ENCODE measurements at regions not wholly inside any gene's neighbourhood (a gene's known extent, or its start where the extent isn't known, plus 50 kb on each side); places are given as distances from the start of the nearest gene placed in this dataset.

DNA sequence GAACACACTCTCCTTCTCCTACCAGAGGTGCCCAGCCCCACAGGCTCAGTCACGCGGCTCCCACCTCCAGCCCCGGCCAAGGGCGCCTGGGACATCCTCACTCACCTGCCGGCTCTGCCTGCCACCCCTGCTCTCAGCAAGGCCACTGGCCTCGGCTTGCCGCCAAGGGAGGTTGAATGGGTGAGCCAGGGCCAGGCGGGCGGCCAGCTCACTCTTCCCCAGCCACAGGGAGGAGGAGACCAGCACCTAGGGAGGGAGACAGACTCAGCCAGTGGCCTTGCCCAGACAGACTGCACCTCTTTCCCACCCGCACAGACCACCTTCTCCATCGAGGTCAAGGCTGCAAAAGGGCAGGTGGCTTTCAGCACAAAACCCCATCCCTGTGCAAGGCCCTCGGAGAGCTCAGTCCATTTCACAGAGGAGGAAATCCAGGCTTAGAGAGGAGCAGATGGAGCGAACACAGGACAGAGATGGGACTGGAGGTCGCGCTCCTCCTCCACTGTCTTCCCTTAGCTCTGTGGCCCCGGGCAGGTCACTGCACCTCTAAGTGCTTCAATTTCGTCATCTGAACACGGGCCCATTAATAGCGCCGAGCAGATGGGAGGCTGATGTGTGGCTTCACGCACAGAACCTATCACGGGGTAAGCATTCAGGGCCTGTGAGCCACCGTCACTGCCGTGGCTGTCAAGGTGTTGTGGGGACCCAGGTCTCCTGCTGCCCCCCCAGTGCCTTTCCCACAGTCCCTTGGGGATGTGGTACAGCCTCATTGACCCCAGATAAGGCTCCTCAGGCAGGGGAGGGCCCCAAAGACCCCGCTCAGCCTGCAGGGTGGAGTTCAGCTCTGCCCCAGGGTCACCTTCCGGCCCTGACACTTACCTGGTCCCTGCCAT is 56.1 kb downstream of the RMI2 start:
- DNase-seq = no peak

DNA sequence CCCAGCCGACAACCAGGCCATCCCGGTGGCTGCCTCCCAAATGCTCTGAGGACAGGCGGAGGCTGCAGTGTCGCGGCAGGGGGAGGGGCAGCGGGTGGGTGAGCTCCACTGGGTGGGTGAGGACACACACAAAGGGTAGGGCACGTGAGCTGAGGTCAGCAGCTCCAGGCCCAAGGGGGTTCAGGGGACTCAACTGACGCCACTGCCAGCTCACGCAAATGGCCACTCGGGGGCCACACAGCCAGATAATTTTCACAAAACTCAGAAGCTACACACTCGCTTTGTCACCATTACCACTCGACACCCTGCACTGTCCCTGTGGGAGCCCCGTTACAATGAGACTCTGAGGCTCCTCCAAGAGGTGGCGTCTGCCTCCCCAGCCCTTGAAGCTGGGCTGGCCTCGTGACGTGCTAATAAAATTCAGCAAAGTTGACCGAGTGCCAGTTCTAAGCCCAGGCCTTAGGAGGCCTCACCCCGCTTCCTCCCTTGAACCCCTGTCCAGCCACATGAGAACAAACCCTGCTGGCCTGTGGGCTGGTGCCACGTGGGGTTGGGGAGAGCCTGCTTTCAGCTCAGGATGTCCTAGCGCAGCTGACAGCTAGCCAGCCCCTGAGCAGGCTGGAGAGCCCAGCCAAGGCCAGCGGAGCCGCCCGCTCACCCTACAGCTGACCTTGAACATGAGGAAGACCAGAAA is 56.9 kb downstream of the RMI2 start:
- DNase-seq = no peak

GRCh38 chr16:11402745-11403533 is 57.7 kb downstream of the RMI2 start:
- DNase-seq = no peak

DNA sequence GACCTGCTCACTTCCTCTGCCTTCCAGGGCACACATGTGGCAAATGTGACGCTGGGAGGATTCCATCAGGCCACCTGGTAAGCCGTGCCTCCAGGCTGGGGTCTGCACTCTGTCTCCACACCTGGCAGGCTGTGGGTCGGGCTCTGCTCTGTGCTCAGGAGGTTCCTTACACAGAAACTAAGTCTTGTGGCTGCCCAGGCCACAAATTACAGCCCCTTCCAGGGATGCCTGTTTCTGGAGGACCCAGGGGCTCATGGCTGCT is 58.2 kb downstream of the RMI2 start:
- no peak for DNase-seq

DNA sequence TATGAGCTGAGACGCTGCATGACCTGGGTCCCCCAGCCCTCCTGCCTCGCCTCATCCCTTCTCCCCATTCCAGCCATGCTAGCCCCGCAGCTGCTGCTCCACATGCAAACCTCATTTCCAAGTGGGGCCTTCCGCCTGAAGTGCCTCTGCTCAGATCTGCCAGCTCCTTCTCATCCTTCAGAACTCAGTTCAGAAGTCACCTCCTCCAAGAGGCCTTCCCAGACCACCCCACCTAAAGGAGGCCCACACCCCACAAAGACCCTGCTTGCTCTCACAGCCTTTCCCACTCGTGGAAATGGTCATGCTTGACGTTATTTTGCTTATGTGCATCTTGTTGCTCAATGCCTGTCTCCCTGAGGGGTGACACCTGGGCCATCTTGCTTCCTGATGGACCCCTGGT is 58.7 kb downstream of the RMI2 start:
- DNase-seq = no peak

DNA sequence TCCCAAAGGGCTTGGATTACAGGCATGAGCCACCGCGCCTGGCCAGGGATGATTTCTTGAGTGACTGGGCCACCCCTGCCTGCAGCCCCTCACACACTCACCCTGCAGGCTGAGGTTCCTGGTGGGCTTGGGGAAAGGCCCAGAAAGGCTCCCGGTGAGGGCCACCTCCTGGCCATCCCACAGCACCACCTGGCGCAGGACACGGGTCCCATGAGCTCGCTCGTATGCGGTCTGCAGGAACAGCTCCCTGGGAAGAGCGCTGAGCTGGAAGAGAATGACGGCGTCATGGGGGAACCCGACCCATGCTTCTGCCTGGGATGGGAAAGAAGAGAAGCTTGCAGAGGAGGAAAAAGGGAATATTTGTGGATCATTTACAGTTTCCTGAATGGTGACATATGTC is 59.3 kb downstream of the RMI2 start:
- DNase-seq = no peak

- DNase-seq = peak in 1 of 2 experiments; percentile 31
Measured at GRCh38 chr16:11405331-11406176, 60.3 kb downstream of the RMI2 start.

DNA sequence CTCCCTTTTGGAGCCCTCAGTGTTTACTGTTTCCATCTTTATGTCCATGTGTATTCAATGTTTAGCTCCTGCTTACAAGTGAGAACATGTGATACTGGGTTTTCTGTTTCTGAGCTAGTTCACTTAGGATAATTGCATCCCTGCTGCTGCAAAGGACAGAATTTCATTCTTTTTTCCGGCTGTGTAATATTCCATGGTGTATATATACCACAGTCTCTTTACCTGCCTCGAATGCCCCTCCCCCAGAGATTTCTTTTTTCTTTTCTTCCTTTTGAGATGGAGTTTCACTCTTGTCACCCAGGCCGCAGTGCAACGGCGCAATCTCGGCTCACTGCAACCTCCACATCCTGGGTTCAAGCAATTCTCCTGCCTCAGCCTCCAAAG is 60.9 kb downstream of the RMI2 start:
- no peak for DNase-seq

DNA sequence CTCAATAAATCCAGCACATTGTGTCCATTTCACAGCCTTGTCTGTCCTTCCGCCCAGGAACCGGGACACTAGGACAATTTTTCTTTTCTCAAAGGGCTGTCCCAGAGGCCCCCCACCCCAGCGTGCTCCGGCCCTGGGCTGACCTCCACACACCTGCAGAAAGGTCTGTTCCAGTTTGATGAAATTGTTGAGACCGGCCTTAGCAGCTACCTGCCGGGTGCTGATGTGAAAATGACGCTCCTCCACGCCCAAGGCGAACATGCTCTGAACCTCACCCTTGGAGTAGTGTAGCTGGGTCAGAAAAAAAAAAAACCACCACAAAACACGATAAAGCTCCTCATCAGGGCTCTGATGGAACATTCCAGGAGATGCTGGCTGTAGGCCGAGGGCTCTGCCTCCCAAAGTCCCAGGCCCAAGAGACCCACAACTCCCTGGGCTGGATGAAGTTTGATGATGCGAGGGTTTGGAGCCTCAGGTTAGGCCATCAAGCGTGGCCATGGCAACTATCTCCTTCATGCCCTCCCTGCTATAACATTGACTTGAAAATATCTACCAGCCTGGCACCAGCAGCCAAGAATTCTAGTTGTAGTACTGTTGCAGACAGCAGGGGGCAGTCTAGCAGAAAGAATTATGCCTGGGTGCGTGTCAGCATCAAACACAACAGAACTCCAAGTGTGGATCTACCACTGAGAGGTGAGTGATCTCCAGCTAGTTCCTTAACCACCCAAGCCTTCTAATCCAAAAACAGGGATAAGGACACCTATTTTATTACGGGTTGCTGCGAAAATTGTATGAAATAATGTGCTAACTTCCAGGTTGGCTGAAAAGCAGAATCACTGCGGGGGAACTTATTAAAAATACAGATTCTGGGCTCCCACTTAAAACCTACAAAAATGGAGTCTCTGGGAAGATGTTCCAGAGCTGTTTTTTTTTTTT is 62.1 kb downstream of the RMI2 start:
- DNase-seq = peak in 1 of 2 experiments; percentile 56

DNA sequence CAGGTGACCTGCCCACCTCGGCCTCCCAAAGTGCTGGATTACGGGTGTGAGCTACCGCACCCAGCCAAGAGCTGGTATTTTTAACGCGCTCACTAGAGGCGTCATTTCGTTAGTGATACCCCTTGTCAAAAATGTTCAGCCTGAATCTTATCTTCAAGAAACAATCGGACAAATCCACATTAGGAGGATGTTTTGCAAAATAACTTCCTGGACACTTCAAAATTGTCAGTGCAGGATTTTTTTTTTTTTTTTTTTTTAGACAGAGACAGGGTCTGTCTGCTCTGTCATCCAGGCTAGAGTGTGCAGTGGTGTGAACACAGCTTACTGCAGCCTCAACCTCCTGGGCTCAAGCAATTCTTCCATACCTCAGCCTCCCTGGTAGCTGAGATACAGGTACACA is 63.0 kb downstream of the RMI2 start:
- no peak for DNase-seq

- DNase-seq = no peak
Measured at GRCh38 chr16:11409398-11409797, 64.1 kb downstream of the RMI2 start.

GRCh38 chr16:11410376-11411058 is 65.3 kb downstream of the RMI2 start:
- DNase-seq = no peak

- DNase-seq = no peak
Measured at GRCh38 chr16:11411059-11411550, 65.8 kb downstream of the RMI2 start.

DNA sequence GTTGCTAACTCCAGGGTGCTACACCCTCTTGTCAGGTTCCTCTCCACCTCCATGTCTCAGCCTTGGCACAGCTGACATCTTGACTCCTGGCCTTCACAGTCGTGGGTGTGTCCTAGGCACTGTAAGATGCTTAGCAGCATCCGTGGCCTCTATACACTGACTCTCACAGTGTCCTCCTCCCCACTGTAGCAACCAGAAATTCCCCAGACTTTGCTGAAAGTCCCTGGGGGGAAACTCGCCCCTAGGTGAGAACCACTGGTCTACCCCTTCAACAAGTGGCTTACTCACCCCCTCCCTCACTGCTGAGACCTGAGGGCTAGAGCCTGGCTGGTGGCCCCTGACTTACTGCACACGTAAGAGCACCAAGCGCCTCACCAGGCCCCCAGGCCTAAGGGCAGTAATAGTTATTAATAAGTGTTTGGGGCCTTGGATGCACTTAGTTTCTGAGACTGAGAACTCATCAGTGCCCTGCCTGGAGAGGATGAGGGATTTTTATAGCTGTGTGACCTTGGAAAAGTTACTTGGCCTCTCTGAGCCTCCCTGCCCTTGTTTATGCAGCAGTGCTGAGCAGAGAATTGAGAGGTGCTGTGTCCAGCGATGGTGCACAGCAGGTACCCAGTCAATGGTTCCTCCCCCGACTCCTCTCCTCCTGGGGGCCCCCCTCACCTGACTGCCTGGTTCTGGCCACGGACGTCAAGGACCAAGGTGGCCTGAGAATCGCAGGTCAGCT is 67.1 kb downstream of the RMI2 start:
- DNase-seq = no peak

GRCh38 chr16:11412965-11413887 is 68.0 kb downstream of the RMI2 start:
- no peak for DNase-seq

GRCh38 chr16:11413907-11414595 is 68.8 kb downstream of the RMI2 start:
- DNase-seq = no peak

GRCh38 chr16:11414815-11415775 is 69.8 kb downstream of the RMI2 start:
- no peak for DNase-seq
